ENCODE measurements at regions not wholly inside any gene's neighbourhood (a gene's known extent, or its start where the extent isn't known, plus 50 kb on each side); places are given as distances from the start of the nearest gene placed in this dataset.
"Not testable (repeated sequence)": the region's sequence is repeated elsewhere in the genome, so short reads cannot be mapped to it uniquely, and the experiment has no call there.

GRCh38 chr14:105892453-105893441 lies 366.4 kb downstream of the TMEM121 start:
- not testable (repeated sequence) for TF ChIP-seq CTCF (conservative IDR thresholded peaks at IDR 0.05; ENCODE audit: low read depth, low read length); EZH2 (IDR thresholded peaks at IDR 0.05; ENCODE audit: low read length, unreplicated experiment)
